Skin of body (tissue), 1 donor: ENCODE measurements at regions not wholly inside any gene's neighbourhood (a gene's known extent, or its start where the extent isn't known, plus 50 kb on each side); places are given as distances from the start of the nearest gene placed in this dataset.
A peak's percentile ranks its signal among the peaks of the same experiment; 100 is the strongest.
"Not testable (repeated sequence)": the region's sequence is repeated elsewhere in the genome, so short reads cannot be mapped to it uniquely, and the experiment has no call there.

ENCODE experiments used
- DNase-seq: peaks from one replicate; lab custom pipeline; 2025; lab: John Stamatoyannopoulos, UW

DNA sequence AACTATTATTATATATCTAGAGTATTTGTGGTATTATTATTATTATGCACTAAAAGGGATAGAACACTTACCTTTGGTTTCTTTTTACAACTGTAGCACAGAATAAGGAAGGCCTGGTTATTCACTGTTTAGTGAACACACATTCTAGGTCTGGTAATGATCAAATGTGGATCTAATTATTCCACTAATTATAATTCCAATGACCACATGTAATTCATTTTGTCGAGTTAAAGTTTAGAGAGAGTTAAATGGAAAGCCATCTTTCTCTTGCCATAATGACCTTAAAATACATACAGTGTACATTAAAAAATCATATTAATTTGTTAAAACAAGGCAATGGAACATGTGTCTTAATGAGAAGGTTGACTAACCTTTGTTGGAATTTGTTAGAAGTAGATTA lies 147.8 kb downstream of the SEM1 start:
- DNase-seq, result no peak

DNA sequence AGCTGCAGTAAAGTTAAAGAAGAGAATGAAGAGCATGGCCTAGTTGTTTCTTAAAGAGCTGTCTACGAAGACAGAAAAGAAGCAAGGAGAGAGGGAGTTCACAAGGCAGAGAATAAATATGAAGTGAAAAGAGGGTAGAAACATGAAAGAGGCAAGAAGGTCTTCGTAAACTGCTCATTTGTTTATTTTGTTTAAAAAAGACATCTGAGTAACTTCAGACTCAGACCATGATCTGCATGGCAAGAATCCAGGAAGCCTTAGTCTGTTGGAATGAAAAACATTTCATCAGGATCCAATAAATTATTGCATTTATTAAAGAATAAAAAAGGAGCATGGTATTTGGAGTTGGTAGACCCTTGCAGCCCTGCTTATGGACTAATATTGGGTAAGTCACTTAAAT lies 151.1 kb downstream of the SEM1 start:
- DNase-seq, result no peak

DNA sequence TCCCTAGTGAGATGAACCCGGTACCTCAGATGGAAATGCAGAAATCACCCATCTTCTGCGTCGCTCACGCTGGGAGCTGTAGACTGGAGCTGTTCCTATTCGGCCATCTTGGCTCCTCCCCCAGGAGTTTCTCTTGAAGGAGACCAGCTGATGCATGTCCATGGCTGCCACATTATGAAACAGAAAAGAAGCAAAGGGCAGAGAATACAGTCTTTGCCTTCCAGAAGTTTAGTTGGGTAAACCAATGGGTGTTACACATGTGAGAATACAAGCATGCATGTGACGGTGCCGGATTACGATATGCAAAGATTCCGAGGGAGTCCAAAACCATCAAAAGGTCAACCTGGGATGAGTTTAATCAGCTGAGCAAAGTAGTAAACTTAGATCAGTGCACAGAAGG lies 151.6 kb downstream of the SEM1 start:
- DNase-seq, result no peak

GRCh38 chr7:96557598-96557997 lies 152.0 kb downstream of the SEM1 start:
- not testable (repeated sequence) for DNase-seq

DNA sequence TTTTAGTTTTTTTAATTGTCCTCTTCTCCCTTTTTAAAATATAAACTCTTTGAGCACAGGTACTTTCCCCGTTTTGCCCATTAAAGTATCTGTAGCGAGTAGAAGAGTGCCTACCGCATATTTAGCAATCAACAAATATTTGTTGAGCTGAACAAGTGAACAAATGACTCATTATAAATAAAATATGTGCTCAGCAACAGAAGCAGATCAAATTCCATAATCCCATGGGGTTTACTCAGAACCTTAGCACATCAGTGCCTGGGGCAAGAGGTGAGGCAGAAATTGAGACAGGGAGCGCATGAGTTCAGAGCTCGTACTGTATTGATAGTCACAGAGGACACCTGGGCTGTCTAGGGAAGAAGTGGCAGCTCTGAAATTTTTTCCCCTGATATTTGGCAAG lies 161.0 kb downstream of the SEM1 start:
- DNase-seq, result no peak

- no peak for DNase-seq
Measured at GRCh38 chr7:96547371-96547811, 162.3 kb downstream of the SEM1 start.

- DNase-seq, result no peak
Measured at GRCh38 chr7:96546426-96546825, 163.2 kb downstream of the SEM1 start.

DNA sequence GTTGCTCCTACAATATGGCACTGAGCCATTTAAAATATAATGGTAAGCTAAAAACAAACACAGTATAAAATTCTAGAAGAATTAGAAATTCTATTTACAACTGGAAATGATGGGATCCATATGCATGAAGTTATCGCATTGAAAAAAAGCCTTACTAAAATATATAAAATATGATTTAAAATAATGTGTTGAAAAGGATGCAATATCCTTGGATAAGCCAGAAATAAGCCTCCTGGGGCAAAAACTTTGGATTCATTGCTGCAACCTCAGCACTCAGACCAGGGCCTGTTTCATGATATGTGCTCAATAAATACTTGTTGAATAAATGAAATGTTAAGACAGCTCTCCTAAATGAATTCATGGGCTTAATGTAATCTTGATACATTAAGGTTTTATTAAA lies 170.2 kb downstream of the SEM1 start:
- peak; percentile 21 for DNase-seq

DNA sequence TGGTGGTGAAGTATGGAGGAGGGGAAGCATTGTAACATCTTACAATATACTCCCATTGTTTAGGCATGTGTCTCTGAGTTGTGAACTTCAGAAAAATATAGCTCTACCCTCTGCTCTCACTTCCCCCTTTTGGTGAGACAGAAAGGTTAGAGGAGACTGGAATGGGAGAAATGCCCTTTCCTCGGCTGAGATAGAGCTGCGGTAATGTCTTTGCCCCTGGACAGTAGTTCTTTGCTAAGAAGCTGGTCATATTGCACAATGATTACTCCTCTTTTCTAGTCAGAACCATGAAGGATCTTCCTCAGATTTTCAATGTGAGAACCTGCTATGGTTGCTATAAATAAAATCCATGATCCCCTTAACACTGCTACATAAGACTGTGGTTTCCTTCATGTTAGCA lies 171.0 kb downstream of the SEM1 start:
- DNase-seq, result no peak

DNA sequence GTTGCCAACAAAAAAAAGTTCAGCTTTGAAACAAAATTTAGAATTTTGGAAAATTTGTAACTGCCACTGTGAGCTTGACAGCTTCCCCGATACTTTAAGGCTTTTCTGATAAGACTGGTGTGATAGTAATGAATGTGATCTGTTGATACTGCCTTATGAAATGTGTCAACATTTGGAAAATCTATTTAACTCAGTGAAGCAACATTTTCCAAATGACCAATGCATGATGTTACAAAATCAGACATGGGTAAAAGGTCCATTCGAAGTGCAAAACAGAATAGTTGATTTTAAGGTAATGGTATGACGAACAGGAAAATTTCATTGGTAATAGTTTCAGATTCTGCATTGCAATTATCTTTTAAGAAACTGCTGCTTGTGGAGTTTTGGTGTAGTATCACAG lies 175.4 kb downstream of the SEM1 start:
- no peak for DNase-seq

- DNase-seq, result no peak
Measured at GRCh38 chr7:96532428-96532935, 177.2 kb downstream of the SEM1 start.

GRCh38 chr7:96531331-96531730 lies 178.3 kb downstream of the SEM1 start:
- DNase-seq, result no peak

DNA sequence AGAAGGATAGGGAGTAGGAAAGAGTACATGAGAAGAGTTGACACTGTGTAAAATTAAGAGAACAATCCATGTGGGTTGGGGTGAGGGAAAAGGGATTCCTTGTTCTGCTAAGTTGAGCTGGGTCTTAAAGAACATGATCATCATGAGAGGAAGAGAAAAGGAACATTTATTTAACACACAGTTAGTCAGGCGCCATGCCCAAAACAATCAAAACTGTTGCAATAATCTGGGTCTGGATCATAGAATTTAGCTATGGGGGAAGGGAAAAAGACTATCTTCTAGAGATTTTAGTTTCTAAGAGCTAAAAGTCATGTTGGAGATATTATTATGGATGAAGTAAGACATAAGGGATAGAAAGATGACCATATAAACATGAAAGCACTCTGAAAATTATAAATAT lies 178.9 kb downstream of the SEM1 start:
- no peak for DNase-seq

DNA sequence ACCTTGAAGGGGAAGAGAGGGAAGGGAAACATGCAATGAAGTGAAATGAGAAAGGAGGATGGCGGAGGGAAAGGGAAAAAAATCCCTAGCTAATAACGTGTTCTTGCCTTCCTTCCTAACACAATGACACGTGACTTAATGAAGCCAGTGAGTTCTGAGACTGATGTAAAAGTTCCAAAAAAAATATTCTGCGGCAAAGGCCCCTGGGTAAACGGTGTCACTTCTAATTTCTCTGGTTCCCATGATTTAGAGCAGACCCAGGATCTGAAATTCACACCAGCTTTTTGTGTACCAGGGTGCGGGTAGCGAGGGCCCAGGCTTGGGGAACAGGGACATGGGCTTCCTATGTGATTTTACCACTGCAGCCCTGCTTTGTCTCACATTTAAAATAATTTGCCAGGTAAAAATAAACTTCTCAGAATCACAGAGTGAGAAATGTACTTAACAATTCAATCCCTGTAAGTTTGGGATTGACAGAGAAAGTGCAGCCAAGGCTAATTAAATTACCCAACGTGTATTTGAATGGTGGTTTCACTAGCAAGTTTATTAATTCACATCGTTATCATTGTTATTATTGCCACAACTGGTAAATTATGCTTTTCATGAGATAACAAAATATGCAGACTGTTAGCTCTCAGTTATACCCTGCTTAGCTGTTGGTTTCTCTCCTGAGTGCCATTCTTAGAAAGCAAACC lies 182.4 kb downstream of the SEM1 start:
- no peak for DNase-seq

GRCh38 chr7:96526496-96526895 lies 183.2 kb downstream of the SEM1 start:
- no peak for DNase-seq

DNA sequence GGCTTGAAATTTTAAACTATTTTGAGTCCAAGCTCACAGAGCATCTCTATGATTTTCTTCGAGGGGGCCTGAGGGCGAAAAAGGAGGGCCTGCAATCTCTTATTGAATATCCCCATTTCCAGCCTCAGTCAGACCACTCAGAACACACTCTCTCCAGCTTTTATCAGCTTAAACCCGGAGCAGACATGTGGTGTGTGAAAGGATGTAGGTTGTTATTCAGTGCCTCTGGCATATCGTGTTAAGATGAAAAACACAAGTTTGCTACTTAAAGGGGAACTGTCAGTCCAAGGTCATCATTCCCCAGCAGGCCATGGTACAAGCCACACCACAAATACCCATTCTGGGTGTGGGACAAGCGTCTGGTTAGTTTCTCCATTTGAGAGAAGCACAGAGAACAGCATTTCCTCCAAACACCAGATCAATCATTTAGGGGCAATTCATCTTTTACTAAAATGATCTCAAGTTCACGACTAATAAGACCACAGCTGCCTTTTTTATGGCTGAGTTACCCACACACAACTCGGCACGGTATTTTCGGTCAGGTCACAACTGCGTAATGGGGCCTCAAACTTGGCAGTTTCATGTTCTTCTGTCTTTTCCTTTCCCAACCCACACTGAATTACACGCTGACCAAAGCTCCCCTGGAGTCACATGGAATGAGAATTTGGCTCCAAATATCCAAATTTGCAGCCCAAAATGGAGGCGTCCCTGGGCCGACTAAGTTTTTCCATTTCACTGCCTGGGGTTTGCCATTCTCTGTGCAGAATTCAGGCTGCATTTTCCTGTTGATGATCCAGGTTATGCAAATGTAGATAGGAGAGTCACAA lies 188.4 kb downstream of the SEM1 start:
- DNase-seq, result peak; percentile 0

DNA sequence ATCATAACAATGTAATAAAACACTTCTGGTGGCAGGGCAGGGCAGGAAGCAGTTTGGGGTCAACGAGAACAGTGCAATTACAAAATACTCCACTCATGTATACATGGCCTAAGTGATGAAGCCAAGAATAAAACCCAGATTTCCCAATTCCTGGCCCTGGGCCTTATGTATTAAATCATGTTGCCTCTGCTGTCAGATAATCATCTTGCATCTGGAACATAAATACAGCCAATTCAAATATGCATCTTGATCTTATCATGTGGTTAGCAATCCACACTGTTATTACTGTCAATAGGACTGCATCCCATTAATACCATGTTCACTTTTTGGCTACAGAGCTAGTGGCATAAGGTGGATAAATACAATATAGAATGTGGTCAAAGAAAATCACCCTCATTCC lies 186.5 kb upstream of the SLC25A13 start:
- DNase-seq, result peak; percentile 47

- no peak for DNase-seq
Measured at GRCh38 chr7:96503597-96503996, 181.7 kb upstream of the SLC25A13 start.

- DNase-seq, result no peak
Measured at GRCh38 chr7:96501318-96501717, 179.4 kb upstream of the SLC25A13 start.

DNA sequence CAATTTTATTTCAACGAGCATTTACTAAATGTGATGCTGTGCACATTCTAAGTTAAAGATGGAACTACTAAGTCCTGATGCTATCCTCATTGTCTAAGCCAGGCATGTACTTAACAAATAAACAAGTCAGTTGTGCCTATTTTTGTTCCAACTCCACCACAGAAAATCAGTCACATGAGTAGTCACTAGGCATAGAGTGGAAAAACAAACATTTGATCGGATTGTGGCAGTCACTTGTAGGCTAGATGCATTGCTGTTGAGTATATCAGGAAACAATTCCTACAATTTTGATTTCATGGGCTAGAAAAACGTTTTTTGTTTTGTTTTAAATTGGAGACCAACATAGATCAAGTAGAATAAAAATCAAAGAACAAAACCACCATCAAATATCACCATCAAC lies 177.6 kb upstream of the SLC25A13 start:
- no peak for DNase-seq

GRCh38 chr7:96497567-96497966 lies 175.7 kb upstream of the SLC25A13 start:
- no peak for DNase-seq

DNA sequence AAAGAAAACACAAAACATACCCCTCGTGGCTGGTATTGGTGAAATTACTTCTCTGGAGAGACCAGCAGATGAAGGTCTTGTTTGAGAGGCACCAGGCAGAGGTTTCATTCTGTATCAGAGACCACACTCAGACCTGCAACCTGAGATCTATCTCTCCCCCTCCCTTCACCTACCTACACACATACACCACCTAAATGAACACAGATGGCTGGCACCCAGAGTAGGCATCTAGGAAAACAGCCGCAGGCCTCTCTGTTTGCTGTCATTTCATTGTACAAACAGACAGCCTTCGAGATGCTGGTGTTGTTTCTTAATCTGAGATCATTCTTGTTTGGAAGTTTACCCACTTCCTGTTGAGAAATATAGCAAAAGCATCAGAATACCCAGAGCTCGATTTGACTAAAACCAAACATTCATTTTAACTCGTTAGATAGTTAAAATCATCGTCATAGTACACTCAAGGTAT lies 173.9 kb upstream of the SLC25A13 start:
- no peak for DNase-seq

GRCh38 chr7:96486681-96487080 lies 164.8 kb upstream of the SLC25A13 start:
- DNase-seq, result peak; percentile 25
